Hepatocyte (in vitro differentiated cells): ENCODE measurements at regions not wholly inside any gene's neighbourhood (a gene's known extent, or its start where the extent isn't known, plus 50 kb on each side); places are given as distances from the start of the nearest gene placed in this dataset.

ENCODE experiments used
- CTCF ChIP-seq: fragments of 200-600 bp; sonication (generic); IDR thresholded peaks from 2 replicates; pipeline ENCODE4 v1.5.1; 2016; ENCODE audit warnings: antibody characterized with exemption, mild to moderate bottlenecking; ENCODE audit not compliant: poor library complexity
- EZH2 ChIP-seq: fragments of 200-600 bp; sonication (generic); IDR thresholded peaks from 2 replicates; pipeline ENCODE4 v1.6.1; 2016; ENCODE audit warnings: antibody characterized with exemption, mild to moderate bottlenecking, borderline replicate concordance
- EZH2phosphoT487 ChIP-seq: fragments of 200-600 bp; sonication (generic); IDR thresholded peaks from one replicate; pipeline ENCODE4 v1.6.1; 2018; ENCODE audit warnings: antibody characterized with exemption, mild to moderate bottlenecking, low read depth, moderate library complexity; ENCODE audit not compliant: unreplicated experiment, severe bottlenecking

GRCh38 chr10:71045204-71045809, 156.9 kb upstream of the PCBD1 start:
- TF ChIP-seq CTCF (no peak), EZH2phosphoT487 (no peak), EZH2 (no peak)
